Activated CD8-positive, alpha-beta T cell treated with anti-CD3 and anti-CD28 coated beads for 36 hours (primary cell): ENCODE measurements at regions not wholly inside any gene's neighbourhood (a gene's known extent, or its start where the extent isn't known, plus 50 kb on each side); places are given as distances from the start of the nearest gene placed in this dataset.

Experiments used
- ATAC-seq: fragments of 200-7000 bp; cut with Tn5 transposase; one replicate; pipeline ENCODE4 v1.10.0; 2021; ENCODE audit warnings: mild to moderate bottlenecking, moderate library complexity
- CTCF ChIA-PET: fragments of 350-600 bp; sonication (Branson Sonifier 250); formaldehyde crosslinking; loops from one replicate; lab custom pipeline; 2021; ENCODE audit warnings: antibody characterized with exemption; lab: Charles Lee
- POLR2A ChIA-PET: fragments of 350-600 bp; sonication (Branson Sonifier 250); formaldehyde crosslinking; loops from one replicate; lab custom pipeline; 2021; ENCODE audit warnings: antibody characterized with exemption; lab: Charles Lee
- DNase-seq: peaks from one replicate; pipeline ENCODE4 v3.0.0-alpha.2; 2020
- H3K27ac Mint-ChIP-seq: one replicate; pipeline ENCODE4 v1.8.0; 2021; ENCODE audit warnings: mild to moderate bottlenecking, mixed read lengths
- H3K27me3 Mint-ChIP-seq: one replicate; pipeline ENCODE4 v1.8.0; 2021; ENCODE audit warnings: mixed read lengths
- H3K36me3 Mint-ChIP-seq: one replicate; pipeline ENCODE4 v1.8.0; 2021; ENCODE audit warnings: low read depth, mixed read lengths
- H3K4me1 Mint-ChIP-seq: one replicate; pipeline ENCODE4 v1.8.0; 2021; ENCODE audit warnings: low read depth, mixed read lengths
- H3K4me3 Mint-ChIP-seq: one replicate; pipeline ENCODE4 v1.8.0; 2021; ENCODE audit warnings: mild to moderate bottlenecking, moderate library complexity, mixed read lengths
- H3K9me3 Mint-ChIP-seq: one replicate; pipeline ENCODE4 v1.8.0; 2021; ENCODE audit warnings: mixed read lengths
- CTCF ChIP-seq: fragments of 200-600 bp; IDR thresholded peaks from one replicate; pipeline ENCODE4 v1.8.0; 2022; ENCODE audit warnings: antibody characterized with exemption, mild to moderate bottlenecking
- intact Hi-C: fragments of 100-400 bp; cut with micrococcal nuclease; formaldehyde crosslinking; loops from one replicate; pipeline ENCODE4 v1.10.0; 2022

GRCh38 chr2:133780997-133781513, 212.8 kb upstream of the NCKAP5 start:
- DNase-seq (no peak), ATAC-seq (no peak)
- TF ChIP-seq CTCF = no peak
- POLR2A ChIA-PET = no interaction called here
- Mint-ChIP-seq H3K4me1 (no peaks in the 10 kb centered on the region), H3K9me3 (no peaks in the 10 kb centered on the region), H3K27ac (no peak overlapping the region), H3K36me3 (no peaks in the 10 kb centered on the region), H3K4me3 (no peak overlapping the region), H3K27me3 (no peaks in the 10 kb centered on the region)
- intact Hi-C loops = no loop called here
- CTCF ChIA-PET = no interaction called here

GRCh38 chr2:133787207-133787606, 218.9 kb upstream of the NCKAP5 start:
- no peaks in the 10 kb centered on the region for H3K36me3 Mint-ChIP-seq
- H3K27me3 Mint-ChIP-seq = no peaks in the 10 kb centered on the region
- DNase-seq (no peak), ATAC-seq (no peak)
- intact Hi-C loops = no loop called here
- no peak overlapping the region for H3K27ac Mint-ChIP-seq
- H3K4me3 Mint-ChIP-seq = no peak overlapping the region
- TF ChIP-seq CTCF = no peak
- ChIA-PET CTCF (no interaction called here), POLR2A (no interaction called here)
- no peaks in the 10 kb centered on the region for H3K9me3 Mint-ChIP-seq
- H3K4me1 Mint-ChIP-seq = no peaks in the 10 kb centered on the region

- CTCF ChIA-PET = no interaction called here
These were observed 219.4 kb upstream of the NCKAP5 start for GRCh38 chr2:133787651-133788050.

GRCh38 chr2:133788386-133788785, 220.1 kb upstream of the NCKAP5 start:
- H3K36me3 Mint-ChIP-seq = no peaks in the 10 kb centered on the region
- no peak overlapping the region for H3K4me3 Mint-ChIP-seq
- ATAC-seq (no peak), DNase-seq (no peak)
- TF ChIP-seq CTCF = no peak
- no peak overlapping the region for H3K27ac Mint-ChIP-seq
- no peaks in the 10 kb centered on the region for H3K27me3 Mint-ChIP-seq
- no peaks in the 10 kb centered on the region for H3K4me1 Mint-ChIP-seq
- H3K9me3 Mint-ChIP-seq = no peaks in the 10 kb centered on the region
- ChIA-PET CTCF (no interaction called here), POLR2A (no interaction called here)
- intact Hi-C loops = no loop called here

More at GRCh38 chr2:133787651-133788050, 219.4 kb upstream of the NCKAP5 start:
- intact Hi-C loops = no loop called here
- no peaks in the 10 kb centered on the region for H3K9me3 Mint-ChIP-seq
- TF ChIP-seq CTCF = no peak
- DNase-seq (no peak), ATAC-seq (no peak)
- H3K4me1 Mint-ChIP-seq = no peaks in the 10 kb centered on the region
- no peaks in the 10 kb centered on the region for H3K27me3 Mint-ChIP-seq
- no peak overlapping the region for H3K27ac Mint-ChIP-seq
- POLR2A ChIA-PET = no interaction called here
- no peak overlapping the region for H3K4me3 Mint-ChIP-seq
- no peaks in the 10 kb centered on the region for H3K36me3 Mint-ChIP-seq

GRCh38 chr2:133789743-133790142, 221.5 kb upstream of the NCKAP5 start:
- H3K4me3 Mint-ChIP-seq = no peak overlapping the region
- no peaks in the 10 kb centered on the region for H3K27me3 Mint-ChIP-seq
- POLR2A ChIA-PET = no interaction called here
- TF ChIP-seq CTCF = no peak
- no peaks in the 10 kb centered on the region for H3K4me1 Mint-ChIP-seq
- DNase-seq (no peak), ATAC-seq (no peak)
- intact Hi-C loops = no loop called here
- no peaks in the 10 kb centered on the region for H3K36me3 Mint-ChIP-seq
- CTCF ChIA-PET = no interaction called here
- peaks cover 3% of the 10 kb centered on the region for H3K9me3 Mint-ChIP-seq
- H3K27ac Mint-ChIP-seq = no peak overlapping the region
